GM23248 (cell line): ENCODE measurements at regions not wholly inside any gene's neighbourhood (a gene's known extent, or its start where the extent isn't known, plus 50 kb on each side); places are given as distances from the start of the nearest gene placed in this dataset.

Experiments
- DNase-seq: peaks from one replicate; pipeline ENCODE4 v3.0.0-alpha.2; 2015
- H2AFZ ChIP-seq: fragments of 200-600 bp; sonication (generic); 2 replicates; pipeline ENCODE4 v1.6.1; 2016; ENCODE audit warnings: antibody characterized with exemption
- H3F3A ChIP-seq: fragments of 200-600 bp; sonication (generic); 2 replicates; pipeline ENCODE4 v1.6.1; 2016; ENCODE audit warnings: mild to moderate bottlenecking, antibody characterized with exemption, mixed run types; ENCODE audit not compliant: insufficient read depth
- H3K27ac ChIP-seq: fragments of 200-600 bp; sonication (generic); 2 replicates; pipeline ENCODE4 v1.5.1; 2016; ENCODE audit warnings: mild to moderate bottlenecking
- H3K27me3 ChIP-seq: fragments of 200-600 bp; sonication (generic); replicated peaks from 2 replicates; pipeline ENCODE4 v1.6.1; 2016; ENCODE audit warnings: mild to moderate bottlenecking; ENCODE audit not compliant: insufficient read depth
- H3K36me3 ChIP-seq: fragments of 200-600 bp; sonication (generic); 2 replicates; pipeline ENCODE4 v1.6.1; 2016; ENCODE audit warnings: low read depth, mild to moderate bottlenecking
- H3K4me1 ChIP-seq: fragments of 200-600 bp; sonication (generic); 2 replicates; pipeline ENCODE4 v1.6.1; 2016; ENCODE audit warnings: mild to moderate bottlenecking; ENCODE audit not compliant: insufficient read depth
- H3K4me2 ChIP-seq: fragments of 200-600 bp; sonication (generic); one replicate; pipeline ENCODE4 v1.6.1; 2016; ENCODE audit warnings: mild to moderate bottlenecking; ENCODE audit not compliant: unreplicated experiment
- H3K4me3 ChIP-seq: fragments of 200-600 bp; sonication (generic); 2 replicates; pipeline ENCODE4 v1.5.1; 2016; ENCODE audit warnings: mild to moderate bottlenecking
- H3K79me2 ChIP-seq: fragments of 200-600 bp; sonication (generic); 2 replicates; pipeline ENCODE4 v1.6.1; 2016; ENCODE audit warnings: mild to moderate bottlenecking; ENCODE audit not compliant: insufficient read depth
- H3K9ac ChIP-seq: fragments of 200-600 bp; sonication (generic); 2 replicates; pipeline ENCODE4 v1.6.1; 2016; ENCODE audit warnings: mild to moderate bottlenecking
- H3K9me2 ChIP-seq: fragments of 200-600 bp; sonication (generic); 2 replicates; pipeline ENCODE4 v1.6.1; 2016; ENCODE audit warnings: mixed run types, mild to moderate bottlenecking, moderate library complexity; ENCODE audit not compliant: insufficient read depth
- H3K9me3 ChIP-seq: fragments of 200-600 bp; sonication (generic); one replicate; pipeline ENCODE4 v1.6.1; 2017; ENCODE audit warnings: low read depth
- H4K20me1 ChIP-seq: fragments of 200-600 bp; sonication (generic); 2 replicates; pipeline ENCODE4 v1.6.0; 2016; ENCODE audit not compliant: insufficient read depth
- EZH2 ChIP-seq: fragments of 200-600 bp; sonication (generic); IDR thresholded peaks from 2 replicates; pipeline ENCODE4 v1.6.1; 2018; ENCODE audit warnings: antibody characterized with exemption, mild to moderate bottlenecking; ENCODE audit not compliant: insufficient read depth, poor library complexity, severe bottlenecking
- EZH2phosphoT487 ChIP-seq: fragments of 200-600 bp; sonication (generic); IDR thresholded peaks from 2 replicates; pipeline ENCODE4 v1.6.1; 2018; ENCODE audit warnings: antibody characterized with exemption, moderate library complexity, mild to moderate bottlenecking, low read depth; ENCODE audit not compliant: insufficient read depth
- WGBS, 2 experiments: methylation state at CpG; one replicate each; pipeline ENCODE4 v1.1.6; 2015 to 2017; ENCODE audit warnings: low lambda C conversion rate in 2 of 2, low coverage in 1 of 2; ENCODE audit errors: missing lambda C conversion rate in 2 of 2; 5-methylcytosine and 5-hydroxymethylcytosine counted together
- in situ Hi-C: fragments of 300-500 bp; cut with MboI; formaldehyde crosslinking; loops from 2 replicates; pipeline ENCODE4 v1.15.0; 2020

GRCh38 chr5:2566284-2566683 lies 185.2 kb downstream of the IRX2 start:
- no peaks in the 10 kb centered on the region for H3K9me2 ChIP-seq
- no peak overlapping the region for H3K4me2 ChIP-seq
- H3K27me3 ChIP-seq, result no peaks in the 10 kb centered on the region
- DNase-seq, result no peak
- H3K79me2 ChIP-seq, result no peaks in the 10 kb centered on the region
- 18 to 19% methylated on average over 3 of the region's 3 CpGs for WGBS, 2 experiments
- H3K27ac ChIP-seq, result no peak overlapping the region
- no peak overlapping the region for H3K9ac ChIP-seq
- no peak overlapping the region for H3K4me3 ChIP-seq
- TF ChIP-seq EZH2 (no peak), EZH2phosphoT487 (no peak)
- in situ Hi-C loops, result no loop called here
- no peak overlapping the region for H2AFZ ChIP-seq
- H3K36me3 ChIP-seq, result no peaks in the 10 kb centered on the region
- no peaks in the 10 kb centered on the region for H4K20me1 ChIP-seq
- H3F3A ChIP-seq, result no peaks in the 10 kb centered on the region
- H3K9me3 ChIP-seq, result no peaks in the 10 kb centered on the region
- no peaks in the 10 kb centered on the region for H3K4me1 ChIP-seq

GRCh38 chr5:2565147-2565546 lies 186.3 kb downstream of the IRX2 start:
- Histone ChIP-seq H3K27ac (no peak overlapping the region), H3K4me1 (no peaks in the 10 kb centered on the region), H3K9me2 (no peaks in the 10 kb centered on the region), H3K79me2 (no peaks in the 10 kb centered on the region), H3K9ac (no peak overlapping the region), H3K27me3 (no peaks in the 10 kb centered on the region), H3K4me3 (no peak overlapping the region), H3K4me2 (no peak overlapping the region), H3F3A (no peaks in the 10 kb centered on the region), H4K20me1 (no peaks in the 10 kb centered on the region), H3K36me3 (no peaks in the 10 kb centered on the region), H3K9me3 (no peaks in the 10 kb centered on the region), H2AFZ (no peak overlapping the region)
- TF ChIP-seq EZH2, result no peak
- TF ChIP-seq EZH2phosphoT487, result no peak
- 48 to 50% methylated on average over 6 of the region's 6 CpGs for WGBS, 2 experiments
- in situ Hi-C loops, result no loop called here
- no peak for DNase-seq

- no peak overlapping the region for H2AFZ ChIP-seq
- no peaks in the 10 kb centered on the region for H3K36me3 ChIP-seq
- H3K9ac ChIP-seq, result no peak overlapping the region
- H3K4me1 ChIP-seq, result no peaks in the 10 kb centered on the region
- TF ChIP-seq EZH2 (no peak), EZH2phosphoT487 (no peak)
- H3K4me2 ChIP-seq, result no peak overlapping the region
- H4K20me1 ChIP-seq, result no peaks in the 10 kb centered on the region
- H3K27me3 ChIP-seq, result no peaks in the 10 kb centered on the region
- H3K9me2 ChIP-seq, result no peaks in the 10 kb centered on the region
- no peak for DNase-seq
- no peak overlapping the region for H3K4me3 ChIP-seq
- H3K9me3 ChIP-seq, result no peaks in the 10 kb centered on the region
- H3K27ac ChIP-seq, result no peak overlapping the region
- 20 to 37% methylated on average over 5 to 6 of the region's 6 CpGs for WGBS, 2 experiments
- H3F3A ChIP-seq, result no peaks in the 10 kb centered on the region
- no peaks in the 10 kb centered on the region for H3K79me2 ChIP-seq
- in situ Hi-C loops, result no loop called here
Observed at GRCh38 chr5:2563046-2563445, 188.4 kb downstream of the IRX2 start.

- Histone ChIP-seq H4K20me1 (no peaks in the 10 kb centered on the region), H3K27me3 (no peaks in the 10 kb centered on the region), H3K79me2 (no peaks in the 10 kb centered on the region), H3K9me2 (no peaks in the 10 kb centered on the region), H3K4me3 (no peak overlapping the region), H3K9ac (no peak overlapping the region), H3K9me3 (no peaks in the 10 kb centered on the region), H3K36me3 (no peaks in the 10 kb centered on the region), H2AFZ (no peak overlapping the region), H3K4me1 (no peaks in the 10 kb centered on the region), H3K27ac (no peak overlapping the region), H3F3A (no peaks in the 10 kb centered on the region), H3K4me2 (no peak overlapping the region)
- WGBS, 2 experiments, result 55 to 56% methylated on average over 13 of the region's 13 CpGs
- DNase-seq, result no peak
- TF ChIP-seq EZH2phosphoT487 (no peak), EZH2 (no peak)
- in situ Hi-C loops, result no loop called here
Observed at GRCh38 chr5:2562036-2562435, 189.4 kb downstream of the IRX2 start.

GRCh38 chr5:2560435-2560834 lies 191.0 kb downstream of the IRX2 start:
- H3K27ac ChIP-seq, result no peak overlapping the region
- no peaks in the 10 kb centered on the region for H3K36me3 ChIP-seq
- H3K4me1 ChIP-seq, result no peaks in the 10 kb centered on the region
- H4K20me1 ChIP-seq, result no peaks in the 10 kb centered on the region
- no peak overlapping the region for H3K4me3 ChIP-seq
- H3K79me2 ChIP-seq, result no peaks in the 10 kb centered on the region
- no peaks in the 10 kb centered on the region for H3K9me3 ChIP-seq
- no peaks in the 10 kb centered on the region for H3K27me3 ChIP-seq
- WGBS, 2 experiments, result 36 to 37% methylated on average over 5 of the region's 5 CpGs
- in situ Hi-C loops, result no loop called here
- no peak overlapping the region for H3K9ac ChIP-seq
- TF ChIP-seq EZH2phosphoT487 (no peak), EZH2 (no peak)
- H2AFZ ChIP-seq, result no peak overlapping the region
- H3K4me2 ChIP-seq, result no peak overlapping the region
- no peaks in the 10 kb centered on the region for H3F3A ChIP-seq
- no peak for DNase-seq
- H3K9me2 ChIP-seq, result no peaks in the 10 kb centered on the region
